ENCODE measurements at regions not wholly inside any gene's neighbourhood (a gene's known extent, or its start where the extent isn't known, plus 50 kb on each side); places are given as distances from the start of the nearest gene placed in this dataset.

DNA sequence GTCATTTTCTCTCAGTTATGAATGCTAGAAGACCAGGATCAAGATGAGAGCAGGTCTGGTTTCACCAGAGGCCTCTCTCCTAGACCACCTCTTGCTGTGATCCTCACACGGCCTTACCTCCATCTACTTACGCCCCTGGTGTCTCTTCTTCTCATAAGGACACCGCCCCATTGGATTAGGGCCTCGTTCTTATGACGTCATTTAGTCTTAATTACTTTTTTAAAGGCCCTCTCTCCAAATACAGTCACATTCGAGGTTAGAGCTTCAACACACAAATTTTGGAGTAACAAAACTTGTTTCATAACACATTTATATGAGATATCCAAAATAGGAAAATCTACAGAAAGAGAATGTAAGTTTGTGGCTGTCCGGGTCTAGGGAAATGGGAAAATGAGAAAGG, 391.0 kb upstream of the PITX2 start:
- TF ChIP-seq EZH2 (IDR thresholded peaks at IDR 0.05; ENCODE audit: borderline replicate concordance, low read depth, low read length, severe bottlenecking): no peak
- TF ChIP-seq, protein P1, sequence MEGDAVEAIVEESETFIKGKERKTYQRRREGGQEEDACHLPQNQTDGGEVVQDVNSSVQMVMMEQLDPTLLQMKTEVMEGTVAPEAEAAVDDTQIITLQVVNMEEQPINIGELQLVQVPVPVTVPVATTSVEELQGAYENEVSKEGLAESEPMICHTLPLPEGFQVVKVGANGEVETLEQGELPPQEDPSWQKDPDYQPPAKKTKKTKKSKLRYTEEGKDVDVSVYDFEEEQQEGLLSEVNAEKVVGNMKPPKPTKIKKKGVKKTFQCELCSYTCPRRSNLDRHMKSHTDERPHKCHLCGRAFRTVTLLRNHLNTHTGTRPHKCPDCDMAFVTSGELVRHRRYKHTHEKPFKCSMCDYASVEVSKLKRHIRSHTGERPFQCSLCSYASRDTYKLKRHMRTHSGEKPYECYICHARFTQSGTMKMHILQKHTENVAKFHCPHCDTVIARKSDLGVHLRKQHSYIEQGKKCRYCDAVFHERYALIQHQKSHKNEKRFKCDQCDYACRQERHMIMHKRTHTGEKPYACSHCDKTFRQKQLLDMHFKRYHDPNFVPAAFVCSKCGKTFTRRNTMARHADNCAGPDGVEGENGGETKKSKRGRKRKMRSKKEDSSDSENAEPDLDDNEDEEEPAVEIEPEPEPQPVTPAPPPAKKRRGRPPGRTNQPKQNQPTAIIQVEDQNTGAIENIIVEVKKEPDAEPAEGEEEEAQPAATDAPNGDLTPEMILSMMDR (IDR thresholded peaks at IDR 0.05; ENCODE audit: borderline replicate concordance, extremely low read depth, low read length, poor library complexity, severe bottlenecking): no peak

All from DND-41 (cell line).